ENCODE measurements at regions not wholly inside any gene's neighbourhood (a gene's known extent, or its start where the extent isn't known, plus 50 kb on each side); places are given as distances from the start of the nearest gene placed in this dataset.

DNA sequence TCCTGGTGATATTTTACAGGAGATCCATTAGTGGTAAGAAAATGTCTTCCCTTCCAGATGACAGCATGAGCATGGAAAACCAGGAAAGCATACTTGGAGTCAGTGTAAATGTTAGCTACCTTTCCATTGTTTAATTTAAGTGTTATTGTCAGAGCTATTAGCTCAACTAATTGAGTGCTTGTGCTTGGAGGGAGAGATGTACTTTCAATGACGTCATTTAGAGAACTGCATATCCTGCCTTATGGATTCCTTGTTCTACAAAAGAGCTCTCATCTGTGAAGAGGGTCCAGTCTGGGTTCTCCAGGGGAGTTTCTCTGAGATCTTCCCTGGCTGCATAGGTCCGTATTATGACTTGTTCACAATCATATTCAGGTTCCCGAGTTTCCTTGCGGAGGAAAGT lies 687.2 kb downstream of the TBL1XR1 start:
- H3K36me3 ChIP-seq: no peaks in the 10 kb centered on the region
- H3K4me3 ChIP-seq: no peak overlapping the region
- no peak for DNase-seq
- H3K27ac ChIP-seq: no peak overlapping the region
- no peaks in the 10 kb centered on the region for H3K27me3 ChIP-seq
- peaks cover 0 to 22% (median 3%) of the 10 kb centered on the region in 4 donors for H3K9me3 ChIP-seq
- H3K4me1 ChIP-seq: no peaks in the 10 kb centered on the region
- TF ChIP-seq, protein P1, sequence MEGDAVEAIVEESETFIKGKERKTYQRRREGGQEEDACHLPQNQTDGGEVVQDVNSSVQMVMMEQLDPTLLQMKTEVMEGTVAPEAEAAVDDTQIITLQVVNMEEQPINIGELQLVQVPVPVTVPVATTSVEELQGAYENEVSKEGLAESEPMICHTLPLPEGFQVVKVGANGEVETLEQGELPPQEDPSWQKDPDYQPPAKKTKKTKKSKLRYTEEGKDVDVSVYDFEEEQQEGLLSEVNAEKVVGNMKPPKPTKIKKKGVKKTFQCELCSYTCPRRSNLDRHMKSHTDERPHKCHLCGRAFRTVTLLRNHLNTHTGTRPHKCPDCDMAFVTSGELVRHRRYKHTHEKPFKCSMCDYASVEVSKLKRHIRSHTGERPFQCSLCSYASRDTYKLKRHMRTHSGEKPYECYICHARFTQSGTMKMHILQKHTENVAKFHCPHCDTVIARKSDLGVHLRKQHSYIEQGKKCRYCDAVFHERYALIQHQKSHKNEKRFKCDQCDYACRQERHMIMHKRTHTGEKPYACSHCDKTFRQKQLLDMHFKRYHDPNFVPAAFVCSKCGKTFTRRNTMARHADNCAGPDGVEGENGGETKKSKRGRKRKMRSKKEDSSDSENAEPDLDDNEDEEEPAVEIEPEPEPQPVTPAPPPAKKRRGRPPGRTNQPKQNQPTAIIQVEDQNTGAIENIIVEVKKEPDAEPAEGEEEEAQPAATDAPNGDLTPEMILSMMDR (IDR thresholded peaks at IDR 0.05): no peak
- no peak for TF ChIP-seq POLR2A (IDR thresholded peaks at IDR 0.05)

DNA sequence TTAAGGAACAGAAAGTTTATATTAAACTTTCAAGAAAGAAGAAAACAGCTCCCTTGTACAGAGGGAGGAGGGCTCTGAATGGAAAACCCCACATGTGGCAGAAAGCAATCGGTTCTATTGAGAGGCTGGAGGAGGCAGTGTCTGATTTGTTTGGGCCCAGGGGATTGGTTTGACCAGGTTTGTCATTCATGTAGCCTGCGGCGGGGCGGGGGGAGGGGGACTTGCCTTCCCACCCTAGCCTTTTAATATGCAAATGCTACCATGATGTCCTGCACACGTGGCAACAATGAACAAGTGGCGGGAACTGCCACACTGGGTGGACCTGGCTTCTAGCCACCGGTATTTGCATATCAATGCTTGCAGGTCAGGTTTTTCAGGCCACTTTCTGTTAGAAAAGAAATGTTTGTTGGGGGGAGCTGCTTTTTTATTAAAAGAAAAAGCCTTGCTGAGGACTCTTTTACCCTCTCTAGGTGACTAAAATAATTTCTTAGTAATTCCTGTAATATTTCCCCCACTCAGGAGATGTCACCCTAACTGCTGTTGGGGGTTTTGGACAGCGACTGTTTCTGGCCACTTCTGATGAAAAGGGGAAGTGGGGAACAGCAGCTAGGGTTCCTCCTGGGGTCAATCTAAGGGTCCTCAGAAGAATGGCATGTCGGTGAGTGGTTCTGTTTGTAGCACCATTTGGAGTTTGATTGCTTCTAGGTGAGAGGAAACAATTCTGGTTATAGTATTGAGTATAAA lies 691.2 kb downstream of the TBL1XR1 start:
- Histone ChIP-seq H3K27ac (no peak overlapping the region), H3K4me3 (no peak overlapping the region), H3K9me3 (no peaks in the 10 kb centered on the region), H3K4me1 (no peaks in the 10 kb centered on the region), H3K36me3 (no peaks in the 10 kb centered on the region), H3K27me3 (no peaks in the 10 kb centered on the region)
- TF ChIP-seq, protein P1 (IDR thresholded peaks at IDR 0.05): no peak
- no peak for DNase-seq

DNA sequence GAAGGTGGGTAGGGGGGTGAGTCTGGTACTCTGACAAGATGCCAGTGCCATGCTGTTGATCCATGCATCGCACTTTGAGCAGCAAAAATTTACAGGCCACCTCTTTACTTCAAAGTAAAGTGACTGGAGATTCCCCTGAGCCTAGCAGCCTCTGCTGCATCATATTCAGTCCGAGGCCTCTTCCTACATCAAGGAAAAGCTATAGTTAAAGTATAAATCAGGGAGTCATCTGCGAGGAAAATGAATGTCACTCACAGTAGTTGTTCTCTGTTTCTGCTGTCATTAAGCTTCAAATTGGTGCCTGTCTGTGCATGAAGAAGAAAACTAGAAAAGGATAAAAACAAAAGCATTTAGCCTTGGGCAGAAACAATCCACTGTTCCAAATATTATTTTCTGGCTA lies 706.2 kb downstream of the TBL1XR1 start:
- no peak for DNase-seq
- H3K4me3 ChIP-seq: no peak overlapping the region

DNA sequence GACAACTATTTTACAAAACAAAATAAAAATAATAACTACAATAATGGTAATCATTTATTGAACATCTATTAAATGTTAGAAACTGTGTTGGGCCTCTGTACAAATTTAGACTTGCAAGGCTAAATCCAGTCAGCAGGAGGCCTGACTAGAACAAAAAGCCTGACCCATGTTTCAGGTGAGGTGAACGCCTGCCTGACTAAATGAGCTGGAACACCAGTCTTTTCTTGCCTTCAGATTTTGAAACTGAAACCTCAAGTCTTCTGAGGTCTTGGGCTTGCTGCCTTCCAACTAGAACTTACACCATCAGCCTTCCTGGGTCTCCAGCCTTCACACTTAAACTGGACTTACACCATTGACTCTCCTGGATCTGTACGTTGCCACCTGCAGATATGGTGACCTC lies 706.9 kb downstream of the TBL1XR1 start:
- Histone ChIP-seq H3K27me3 (no peaks in the 10 kb centered on the region), H3K27ac (no peak overlapping the region), H3K36me3 (no peaks in the 10 kb centered on the region), H3K4me1 (no peaks in the 10 kb centered on the region), H3K4me3 (no peak overlapping the region), H3K9me3 (no peaks in the 10 kb centered on the region)
- no peak for DNase-seq
- TF ChIP-seq POLR2A (IDR thresholded peaks at IDR 0.05): no peak
- TF ChIP-seq, protein P1 (IDR thresholded peaks at IDR 0.05): no peak

More for the DNA sequence above, 706.2 kb downstream of the TBL1XR1 start:
- H3K9me3 ChIP-seq: no peaks in the 10 kb centered on the region
- H3K27ac ChIP-seq: no peak overlapping the region
- TF ChIP-seq, protein P1 (IDR thresholded peaks at IDR 0.05): no peak
- TF ChIP-seq POLR2A (IDR thresholded peaks at IDR 0.05): no peak
- no peaks in the 10 kb centered on the region for H3K4me1 ChIP-seq
- no peaks in the 10 kb centered on the region for H3K36me3 ChIP-seq
- no peaks in the 10 kb centered on the region for H3K27me3 ChIP-seq

DNA sequence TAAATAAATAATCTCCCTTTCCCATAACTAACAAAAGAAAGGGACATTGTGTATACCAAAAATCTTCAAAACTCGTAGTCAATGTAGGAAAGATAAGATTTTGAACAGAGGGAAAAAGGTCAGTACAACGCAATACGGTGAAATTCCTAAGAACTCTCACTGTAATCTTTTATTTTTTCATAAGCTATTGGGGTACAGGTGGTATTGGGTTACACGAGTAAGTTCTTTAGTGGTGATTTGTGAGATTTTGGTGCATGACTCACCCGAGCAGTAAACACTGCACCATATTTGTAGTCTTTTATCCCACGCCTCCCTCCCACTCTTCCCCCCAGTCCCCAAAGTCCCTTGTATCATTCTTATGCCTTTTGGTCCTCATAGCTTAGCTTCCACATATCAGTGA lies 718.0 kb downstream of the TBL1XR1 start:
- Histone ChIP-seq H3K36me3 (no peaks in the 10 kb centered on the region), H3K27me3 (no peaks in the 10 kb centered on the region), H3K4me1 (no peaks in the 10 kb centered on the region), H3K4me3 (no peak overlapping the region), H3K27ac (no peak overlapping the region), H3K9me3 (no peaks in the 10 kb centered on the region)
- no peak for TF ChIP-seq POLR2A (IDR thresholded peaks at IDR 0.05)
- TF ChIP-seq, protein P1 (IDR thresholded peaks at IDR 0.05): no peak
- DNase-seq: no peak

Data from Peyer's patch (tissue), 4 donors.